Heart left ventricle (tissue), 13 donors: ENCODE measurements at regions not wholly inside any gene's neighbourhood (a gene's known extent, or its start where the extent isn't known, plus 50 kb on each side); places are given as distances from the start of the nearest gene placed in this dataset.

Experiments
- CTCF ChIP-seq, 12 donors: fragments of 200-600 bp; sonication (generic) in 4 of 12; IDR thresholded peaks; one replicate each; pipeline versions ENCODE4 v1.5.0 to v1.8.0; 2018 to 2022; ENCODE audit warnings: antibody characterized with exemption in 12 of 12, mild to moderate bottlenecking in 5 of 12
- POLR2A ChIP-seq, 2 donors: fragments of 450-650 bp; IDR thresholded peaks; one replicate each; pipeline ENCODE4 v1.6.1; 2017; ENCODE audit warnings: antibody characterized with exemption in 2 of 2, mild to moderate bottlenecking in 2 of 2, moderate library complexity in 2 of 2
- donor health status: ischemic (EF 13 %, LVEDD 7.1; RV severe dilation, severe dysfunction).
- donor health status: DM: no; HTN: yes; CAD: no.
- donor health status: DM: no; HTN: no; CAD: no.
- donor health status: ischemic (EF 25% LVEDD 6.9; RV normal size, moderate dysfunction).
- donor health status: ischemic (EF 25% LVEDD 5.7; RV mildly dilated, moderate dysfunction).
- donor health status: ischemic (EF 35%, LVEDD 5.7; RV mildly dilated, moderate dysfunction).
- donor health status: nonischemic (EF 11% LVEDD 7.7; RV severe dilation, severe dysfunction).
- donor health status: DM: yes; HTN: yes; CAD: no.
- donor health status: PGD.
- donor health status: ischemic (EF 29% LVEDD 5.4; RV normal size, mild dysfunction).
- donor health status: nonischemic (EF 23%, LVEDD 6.1; RV moderate dilation, normal function).

GRCh38 chr11:57899378-57899777 is 124.3 kb upstream of the OR9Q1 start:
- no peak for TF ChIP-seq POLR2A (IDR thresholded peaks at IDR 0.05)
- TF ChIP-seq CTCF (IDR thresholded peaks at IDR 0.05): no peak
